GM12865 (cell line): ENCODE measurements at regions not wholly inside any gene's neighbourhood (a gene's known extent, or its start where the extent isn't known, plus 50 kb on each side); places are given as distances from the start of the nearest gene placed in this dataset.

Experiments
- DNase-seq: peaks from one replicate; pipeline ENCODE4 v3.0.0; 2010; ENCODE audit warnings: low read depth
- H3K4me3 ChIP-seq: 2 replicates; pipeline ENCODE4 v1.5.1; 2011; ENCODE audit warnings: mild to moderate bottlenecking, low read depth, low read length, control low read depth
- CTCF ChIP-seq: IDR thresholded peaks from 2 replicates; pipeline ENCODE4 v1.5.1; 2011; ENCODE audit warnings: low read length, control low read depth, low read depth, inconsistent platforms; ENCODE audit not compliant: insufficient read depth; ENCODE audit errors: missing control alignments

GRCh38 chr1:216960716-216961115 lies 237.5 kb upstream of the ESRRG start:
- no peak for TF ChIP-seq CTCF
- no peak for DNase-seq
- H3K4me3 ChIP-seq = no peak overlapping the region

- TF ChIP-seq CTCF = no peak
- DNase-seq = no peak
- no peak overlapping the region for H3K4me3 ChIP-seq
Observed at GRCh38 chr1:216958569-216958968, 235.3 kb upstream of the ESRRG start.

GRCh38 chr1:216953495-216953894 lies 230.3 kb upstream of the ESRRG start:
- no peak for DNase-seq
- H3K4me3 ChIP-seq = no peak overlapping the region
- TF ChIP-seq CTCF = no peak

- no peak for TF ChIP-seq CTCF
- H3K4me3 ChIP-seq = no peak overlapping the region
- DNase-seq = no peak
Observed at GRCh38 chr1:216952864-216953263, 229.6 kb upstream of the ESRRG start.

- DNase-seq = no peak
- no peak for TF ChIP-seq CTCF
- no peak overlapping the region for H3K4me3 ChIP-seq
Observed at GRCh38 chr1:216945538-216946080, 222.4 kb upstream of the ESRRG start.

- no peak overlapping the region for H3K4me3 ChIP-seq
- no peak for TF ChIP-seq CTCF
- no peak for DNase-seq
Observed at GRCh38 chr1:216944864-216945510, 221.8 kb upstream of the ESRRG start.

- DNase-seq = no peak
- TF ChIP-seq CTCF = no peak
- no peak overlapping the region for H3K4me3 ChIP-seq
Observed at GRCh38 chr1:216937491-216937890, 214.3 kb upstream of the ESRRG start.
